ENCODE measurements at regions not wholly inside any gene's neighbourhood (a gene's known extent, or its start where the extent isn't known, plus 50 kb on each side); places are given as distances from the start of the nearest gene placed in this dataset.

DNA sequence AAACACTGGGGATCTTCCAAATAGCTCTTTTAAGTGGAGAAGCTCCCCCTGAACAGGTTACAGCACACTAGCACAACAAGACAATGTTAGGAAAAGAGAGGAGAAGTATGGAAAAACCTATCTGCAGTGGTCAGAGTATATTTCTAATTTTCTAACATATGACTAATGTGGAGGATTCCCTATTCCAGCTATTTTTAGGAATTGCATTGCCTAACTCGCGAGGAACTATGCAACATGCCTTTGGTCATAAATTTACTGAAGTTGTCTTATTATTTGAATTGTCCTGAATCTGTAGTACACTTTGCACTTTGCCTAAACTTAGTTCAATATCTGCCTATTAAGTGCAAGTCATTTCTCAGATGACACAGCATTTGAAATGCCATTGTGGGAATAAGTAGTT lies 381.4 kb downstream of the CCDC85A start:
- no peak for DNase-seq (ENCODE audit: low read depth)
- TF ChIP-seq, protein P1, sequence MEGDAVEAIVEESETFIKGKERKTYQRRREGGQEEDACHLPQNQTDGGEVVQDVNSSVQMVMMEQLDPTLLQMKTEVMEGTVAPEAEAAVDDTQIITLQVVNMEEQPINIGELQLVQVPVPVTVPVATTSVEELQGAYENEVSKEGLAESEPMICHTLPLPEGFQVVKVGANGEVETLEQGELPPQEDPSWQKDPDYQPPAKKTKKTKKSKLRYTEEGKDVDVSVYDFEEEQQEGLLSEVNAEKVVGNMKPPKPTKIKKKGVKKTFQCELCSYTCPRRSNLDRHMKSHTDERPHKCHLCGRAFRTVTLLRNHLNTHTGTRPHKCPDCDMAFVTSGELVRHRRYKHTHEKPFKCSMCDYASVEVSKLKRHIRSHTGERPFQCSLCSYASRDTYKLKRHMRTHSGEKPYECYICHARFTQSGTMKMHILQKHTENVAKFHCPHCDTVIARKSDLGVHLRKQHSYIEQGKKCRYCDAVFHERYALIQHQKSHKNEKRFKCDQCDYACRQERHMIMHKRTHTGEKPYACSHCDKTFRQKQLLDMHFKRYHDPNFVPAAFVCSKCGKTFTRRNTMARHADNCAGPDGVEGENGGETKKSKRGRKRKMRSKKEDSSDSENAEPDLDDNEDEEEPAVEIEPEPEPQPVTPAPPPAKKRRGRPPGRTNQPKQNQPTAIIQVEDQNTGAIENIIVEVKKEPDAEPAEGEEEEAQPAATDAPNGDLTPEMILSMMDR (IDR thresholded peaks at IDR 0.05; ENCODE audit: control insufficient read depth, extremely low read depth, insufficient read depth): no peak

DNA sequence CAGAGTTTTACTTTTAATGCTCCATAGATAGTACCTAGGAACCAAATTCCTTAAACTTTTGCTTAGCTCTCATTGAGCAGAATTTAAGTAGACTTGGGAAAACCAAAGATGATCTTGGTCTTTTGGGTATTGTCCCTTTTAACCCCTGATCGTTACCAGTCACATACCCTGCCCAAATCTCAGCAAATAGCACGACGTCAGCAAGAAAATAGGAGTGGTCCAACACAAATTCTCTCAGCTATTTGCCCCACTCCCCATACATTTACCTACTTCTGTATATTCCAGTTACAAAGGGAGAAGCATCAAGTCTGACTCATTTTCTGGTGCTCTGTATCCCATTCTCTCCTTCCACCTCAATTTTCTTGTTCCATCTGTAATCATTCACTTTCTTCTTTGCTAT lies 387.3 kb downstream of the CCDC85A start:
- H3K4me3 ChIP-seq (ENCODE audit: low read depth, low read length): no peak overlapping the region
- TF ChIP-seq, protein P1 (IDR thresholded peaks at IDR 0.05; ENCODE audit: control insufficient read depth, extremely low read depth, insufficient read depth): no peak
- no peak for DNase-seq (ENCODE audit: low read depth)

More for the DNA sequence above, 381.4 kb downstream of the CCDC85A start:
- H3K4me3 ChIP-seq (ENCODE audit: low read depth, low read length): no peak overlapping the region

DNA sequence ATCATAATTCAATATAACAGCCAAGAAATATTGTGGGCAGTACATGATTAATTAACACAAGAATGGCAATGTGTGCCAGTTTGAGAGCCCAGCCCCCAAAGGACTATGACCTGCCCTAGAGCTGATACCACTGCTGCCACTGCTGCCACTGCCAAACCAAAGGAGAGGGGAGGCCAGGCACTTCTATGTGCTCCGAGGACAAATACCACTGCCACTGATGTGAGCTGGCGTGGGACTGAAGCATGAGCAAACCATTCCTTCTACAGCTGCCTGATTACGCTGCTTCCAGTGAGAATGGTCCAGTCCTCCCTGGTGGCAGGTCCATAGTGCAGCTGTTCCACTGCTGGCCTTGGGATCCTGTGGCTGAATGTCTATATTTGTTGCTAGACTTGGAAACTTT lies 392.2 kb downstream of the CCDC85A start:
- no peak overlapping the region for H3K4me3 ChIP-seq (ENCODE audit: low read depth, low read length)
- no peak for DNase-seq (ENCODE audit: low read depth)
- TF ChIP-seq, protein P1 (IDR thresholded peaks at IDR 0.05; ENCODE audit: control insufficient read depth, extremely low read depth, insufficient read depth): no peak

DNA sequence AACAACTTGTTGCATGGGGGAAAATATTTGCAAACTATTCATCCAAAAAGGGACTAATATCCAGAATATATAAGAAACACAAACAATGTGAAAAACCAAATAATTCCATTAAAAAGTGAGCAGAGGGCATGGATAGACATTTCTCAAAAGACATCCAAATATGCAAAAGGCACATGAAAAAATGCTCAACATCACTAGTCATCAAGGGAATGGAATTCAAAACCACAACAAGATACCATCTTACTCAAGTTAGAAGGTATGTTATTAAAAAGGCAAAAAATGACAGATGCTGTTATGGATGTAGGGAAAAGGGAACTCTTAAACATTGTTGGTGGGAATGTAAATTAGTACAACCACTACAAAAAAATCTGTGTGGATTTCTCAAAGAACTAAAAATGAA lies 396.5 kb downstream of the CCDC85A start:
- TF ChIP-seq, protein P1 (IDR thresholded peaks at IDR 0.05; ENCODE audit: control insufficient read depth, extremely low read depth, insufficient read depth): no peak
- DNase-seq (ENCODE audit: low read depth): no peak
- no peak overlapping the region for H3K4me3 ChIP-seq (ENCODE audit: low read depth, low read length)

- no peak overlapping the region for H3K4me3 ChIP-seq (ENCODE audit: low read depth, low read length)
- TF ChIP-seq, protein P1 (IDR thresholded peaks at IDR 0.05; ENCODE audit: control insufficient read depth, extremely low read depth, insufficient read depth): no peak
- DNase-seq (ENCODE audit: low read depth): no peak
These were observed 398.8 kb downstream of the CCDC85A start for GRCh38 chr2:56582570-56582969.

DNA sequence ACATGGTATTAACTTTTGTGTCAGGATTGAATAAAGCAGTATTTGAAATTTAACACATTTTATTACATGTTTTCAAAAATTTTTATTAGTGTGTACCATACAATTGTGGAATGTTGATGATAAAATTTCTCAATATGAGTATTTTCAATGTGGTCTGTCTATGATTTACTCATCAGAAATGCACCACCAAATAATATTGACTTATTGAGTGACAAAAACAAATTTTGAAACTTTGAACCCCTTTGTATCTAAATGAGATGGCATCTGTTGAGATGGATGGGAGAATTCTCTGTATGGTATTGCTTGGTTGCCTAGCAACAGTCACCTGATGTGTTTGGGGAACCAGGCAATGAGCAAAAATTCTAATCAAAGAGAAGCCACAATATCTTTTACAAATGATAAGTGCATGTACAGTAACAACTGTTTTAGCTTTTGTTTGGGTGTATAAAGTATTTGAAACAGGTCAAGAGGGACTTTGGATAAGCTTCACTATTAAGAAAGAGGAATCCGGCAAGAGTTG lies 400.1 kb downstream of the CCDC85A start:
- no peak overlapping the region for H3K4me3 ChIP-seq (ENCODE audit: low read depth, low read length)
- TF ChIP-seq, protein P1 (IDR thresholded peaks at IDR 0.05; ENCODE audit: control insufficient read depth, extremely low read depth, insufficient read depth): no peak
- no peak for DNase-seq (ENCODE audit: low read depth)

DNA sequence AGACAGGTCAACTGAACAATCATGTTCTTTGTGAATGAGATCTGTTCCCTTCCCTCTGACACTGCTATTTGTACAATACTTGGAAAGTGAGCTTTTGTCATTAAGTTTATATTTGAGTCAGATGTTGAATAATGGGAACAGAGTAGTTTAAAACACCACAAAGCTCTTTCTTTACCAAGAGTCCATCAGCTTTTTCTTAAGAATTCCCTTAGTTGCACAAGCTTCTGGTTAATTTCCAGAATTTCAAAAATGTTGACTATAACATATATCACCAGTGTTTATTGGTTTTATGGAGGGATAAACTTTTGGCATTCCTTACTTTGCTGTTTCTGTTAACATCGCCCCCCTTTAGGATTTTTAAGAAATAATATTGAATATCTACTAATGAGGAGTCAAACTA lies 403.7 kb downstream of the CCDC85A start:
- H3K4me3 ChIP-seq (ENCODE audit: low read depth, low read length): no peak overlapping the region
- no peak for DNase-seq (ENCODE audit: low read depth)
- TF ChIP-seq, protein P1 (IDR thresholded peaks at IDR 0.05; ENCODE audit: control insufficient read depth, extremely low read depth, insufficient read depth): no peak
